ENCODE measurements at regions not wholly inside any gene's neighbourhood (a gene's known extent, or its start where the extent isn't known, plus 50 kb on each side); places are given as distances from the start of the nearest gene placed in this dataset.

GRCh38 chr5:4542145-4542778 is 597.9 kb upstream of the ADAMTS16 start:
- TF ChIP-seq CTCF (IDR thresholded peaks at IDR 0.05): no peak
- TF ChIP-seq POLR2A (IDR thresholded peaks at IDR 0.05): no peak
